Muscle layer of duodenum (tissue), 2 donors: ENCODE measurements at regions not wholly inside any gene's neighbourhood (a gene's known extent, or its start where the extent isn't known, plus 50 kb on each side); places are given as distances from the start of the nearest gene placed in this dataset.

ENCODE experiments used
- H3K27ac ChIP-seq: one replicate; pipeline ENCODE4 v1.7.0; 2013; ENCODE audit warnings: mild to moderate bottlenecking, low read length
- H3K27me3 ChIP-seq: one replicate; pipeline ENCODE4 v1.7.0; 2013; ENCODE audit warnings: low read depth, mild to moderate bottlenecking, control low read depth, low read length
- H3K36me3 ChIP-seq, 2 donors: one replicate each; pipeline ENCODE4 v1.7.0; 2013; ENCODE audit warnings: low read length in 2 of 2, control low read depth in 1 of 2, mild to moderate bottlenecking in 1 of 2; ENCODE audit not compliant: insufficient read depth in 2 of 2, control insufficient read depth in 1 of 2
- H3K4me1 ChIP-seq, 2 donors: one replicate each; pipeline ENCODE4 v1.7.0; 2013; ENCODE audit warnings: low read length in 2 of 2, mild to moderate bottlenecking in 2 of 2, control low read depth in 1 of 2, moderate library complexity in 1 of 2; ENCODE audit not compliant: insufficient read depth in 2 of 2, control insufficient read depth in 1 of 2
- H3K4me3 ChIP-seq, 2 donors: one replicate each; pipeline ENCODE4 v1.7.0; 2013; ENCODE audit warnings: low read length in 2 of 2, low read depth in 1 of 2, mild to moderate bottlenecking in 1 of 2
- H3K9me3 ChIP-seq, 2 donors: one replicate each; pipeline ENCODE4 v1.7.0; 2013; ENCODE audit warnings: low read length in 2 of 2, control low read depth in 1 of 2, mild to moderate bottlenecking in 1 of 2; ENCODE audit not compliant: control insufficient read depth in 1 of 2
- donor health status: healthy.

DNA sequence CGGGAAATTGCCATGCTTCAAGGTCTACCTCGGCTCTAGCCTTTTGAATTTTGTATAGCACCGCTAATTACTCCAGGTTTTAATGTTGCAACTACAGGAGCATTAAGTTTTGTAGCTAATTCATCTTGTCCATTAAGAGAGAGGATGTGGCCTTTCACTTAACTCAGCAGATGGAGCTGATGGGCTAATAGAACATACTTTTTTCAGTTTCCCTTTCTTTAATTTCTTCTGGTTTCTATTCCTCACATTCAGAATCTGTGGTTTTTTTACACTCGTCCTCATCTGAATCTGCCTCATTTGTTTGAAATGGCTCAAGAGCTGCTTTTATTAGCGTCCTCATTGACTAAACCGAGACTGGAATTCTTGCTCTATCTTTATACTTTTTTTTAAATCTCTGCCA lies 2085.7 kb upstream of the C9orf72 start:
- no peaks in the 10 kb centered on the region for H3K36me3 ChIP-seq
- no peaks in the 10 kb centered on the region for H3K27me3 ChIP-seq
- H3K27ac ChIP-seq, result no peak overlapping the region
- H3K4me1 ChIP-seq, result no peaks in the 10 kb centered on the region
- H3K9me3 ChIP-seq, result no peaks in the 10 kb centered on the region
- no peak overlapping the region for H3K4me3 ChIP-seq

DNA sequence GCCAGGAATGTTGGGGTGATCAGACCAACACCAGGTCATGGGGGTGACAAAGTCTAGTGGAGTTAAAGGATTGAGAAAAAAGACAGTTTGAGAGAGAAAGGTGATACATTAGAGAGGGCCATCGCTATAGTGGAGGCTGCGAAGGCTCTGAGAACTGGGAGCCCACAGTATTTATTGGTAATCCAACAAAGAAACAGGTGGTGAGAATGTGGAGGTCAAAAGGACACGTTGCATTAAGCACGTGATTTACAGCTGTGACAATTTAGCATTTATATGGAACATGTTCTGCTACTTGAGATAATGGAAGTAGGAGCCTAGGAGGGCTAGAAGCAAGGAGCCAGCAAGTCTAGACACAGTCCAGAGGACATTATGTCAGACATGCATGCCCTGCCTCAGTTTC lies 2086.5 kb upstream of the C9orf72 start:
- no peaks in the 10 kb centered on the region for H3K36me3 ChIP-seq
- H3K27me3 ChIP-seq, result no peaks in the 10 kb centered on the region
- no peak overlapping the region for H3K4me3 ChIP-seq
- no peaks in the 10 kb centered on the region for H3K9me3 ChIP-seq
- H3K27ac ChIP-seq, result no peak overlapping the region
- no peaks in the 10 kb centered on the region for H3K4me1 ChIP-seq

GRCh38 chr9:29668732-29669131 lies 2095.5 kb upstream of the C9orf72 start:
- Histone ChIP-seq H3K9me3 (no peaks in the 10 kb centered on the region), H3K27me3 (no peaks in the 10 kb centered on the region), H3K36me3 (no peaks in the 10 kb centered on the region), H3K4me1 (no peaks in the 10 kb centered on the region), H3K4me3 (no peak overlapping the region), H3K27ac (no peak overlapping the region)

DNA sequence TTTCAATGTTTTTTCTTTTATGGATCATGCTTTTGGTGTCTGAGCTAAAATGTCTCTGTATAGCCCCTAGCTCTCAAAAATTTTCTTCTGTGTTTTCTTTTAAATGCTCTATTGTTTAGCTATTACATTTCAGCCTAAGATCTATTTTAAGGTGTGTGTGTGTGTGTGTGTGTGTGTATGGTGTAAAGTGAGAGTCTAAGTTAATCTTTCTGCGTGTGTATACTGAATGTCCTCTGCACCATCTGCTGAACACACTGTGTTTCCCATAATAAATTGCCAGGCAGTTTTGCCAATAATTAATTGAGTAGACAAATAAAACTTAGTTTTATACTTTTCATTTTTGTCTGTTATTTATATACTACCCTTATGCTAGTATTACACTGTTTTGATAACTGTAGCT lies 2096.3 kb upstream of the C9orf72 start:
- no peaks in the 10 kb centered on the region for H3K27me3 ChIP-seq
- H3K36me3 ChIP-seq, result no peaks in the 10 kb centered on the region
- H3K4me3 ChIP-seq, result no peak overlapping the region
- no peaks in the 10 kb centered on the region for H3K9me3 ChIP-seq
- H3K4me1 ChIP-seq, result no peaks in the 10 kb centered on the region
- no peak overlapping the region for H3K27ac ChIP-seq

GRCh38 chr9:29685531-29685930 lies 2112.2 kb upstream of the C9orf72 start:
- H3K27me3 ChIP-seq, result no peaks in the 10 kb centered on the region
- H3K27ac ChIP-seq, result no peak overlapping the region
- H3K9me3 ChIP-seq, result no peaks in the 10 kb centered on the region
- no peaks in the 10 kb centered on the region for H3K4me1 ChIP-seq
- no peaks in the 10 kb centered on the region for H3K36me3 ChIP-seq
- H3K4me3 ChIP-seq, result no peak overlapping the region

DNA sequence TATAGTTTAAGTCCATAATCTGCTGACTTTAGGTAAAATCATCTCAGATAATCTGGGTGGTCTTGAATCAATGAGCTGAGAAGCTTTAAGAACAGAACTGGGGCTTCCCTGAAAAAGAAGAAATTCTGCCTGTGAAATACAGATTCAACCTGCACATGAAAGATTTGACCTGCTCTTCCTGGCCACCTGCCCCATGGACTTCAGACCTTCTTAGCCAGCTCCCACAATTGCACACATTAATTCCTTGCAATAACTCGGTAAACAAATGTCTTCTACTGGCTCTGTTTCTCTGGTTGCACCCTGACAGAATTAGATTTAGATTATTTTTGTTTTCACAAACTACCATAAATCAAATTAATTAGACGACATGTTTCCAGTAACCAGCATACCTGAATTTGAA lies 2117.9 kb upstream of the C9orf72 start:
- Histone ChIP-seq H3K27ac (no peak overlapping the region), H3K4me3 (no peak overlapping the region), H3K36me3 (no peaks in the 10 kb centered on the region), H3K4me1 (no peaks in the 10 kb centered on the region), H3K9me3 (peaks cover 0 to 9% of the 10 kb centered on the region in 2 donors), H3K27me3 (no peaks in the 10 kb centered on the region)

DNA sequence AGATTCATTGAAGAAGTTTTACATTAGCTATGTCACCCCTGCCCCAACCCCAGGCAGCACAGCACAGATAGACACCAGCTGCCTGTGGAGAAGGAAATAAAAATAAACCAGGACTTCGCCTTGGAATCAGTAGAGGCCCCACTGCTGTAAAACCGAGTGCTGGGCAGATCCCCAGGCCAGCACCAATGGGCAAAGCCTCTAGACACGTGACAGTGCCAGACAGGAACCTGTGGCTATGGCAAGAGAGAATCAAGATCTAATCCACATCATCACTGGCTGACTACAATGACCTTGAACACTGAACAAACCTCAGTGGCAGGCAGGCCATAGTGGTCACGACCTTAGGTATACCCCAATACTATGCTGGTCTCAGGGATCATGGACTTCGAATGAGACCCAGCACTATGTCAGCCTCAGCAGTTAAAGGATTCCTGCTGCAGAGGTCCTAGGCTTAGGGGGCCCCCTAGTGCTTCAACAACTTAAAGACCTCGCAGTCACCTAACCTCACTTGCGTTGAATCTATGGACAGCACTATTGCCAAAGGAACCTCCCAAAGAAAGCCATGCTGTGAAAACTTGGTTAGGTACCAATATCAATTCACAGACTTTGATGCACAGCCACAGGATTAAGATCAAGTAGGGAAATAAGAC lies 2118.6 kb upstream of the C9orf72 start:
- Histone ChIP-seq H3K27ac (no peak overlapping the region), H3K9me3 (peaks cover 0 to 9% of the 10 kb centered on the region in 2 donors), H3K4me3 (no peak overlapping the region), H3K36me3 (no peaks in the 10 kb centered on the region), H3K4me1 (no peaks in the 10 kb centered on the region), H3K27me3 (no peaks in the 10 kb centered on the region)

GRCh38 chr9:29697011-29697410 lies 2123.7 kb upstream of the C9orf72 start:
- Histone ChIP-seq H3K4me3 (no peak overlapping the region), H3K4me1 (no peaks in the 10 kb centered on the region), H3K36me3 (no peaks in the 10 kb centered on the region), H3K27me3 (no peaks in the 10 kb centered on the region), H3K27ac (no peak overlapping the region), H3K9me3 (peaks cover 0 to 5% of the 10 kb centered on the region in 2 donors)

DNA sequence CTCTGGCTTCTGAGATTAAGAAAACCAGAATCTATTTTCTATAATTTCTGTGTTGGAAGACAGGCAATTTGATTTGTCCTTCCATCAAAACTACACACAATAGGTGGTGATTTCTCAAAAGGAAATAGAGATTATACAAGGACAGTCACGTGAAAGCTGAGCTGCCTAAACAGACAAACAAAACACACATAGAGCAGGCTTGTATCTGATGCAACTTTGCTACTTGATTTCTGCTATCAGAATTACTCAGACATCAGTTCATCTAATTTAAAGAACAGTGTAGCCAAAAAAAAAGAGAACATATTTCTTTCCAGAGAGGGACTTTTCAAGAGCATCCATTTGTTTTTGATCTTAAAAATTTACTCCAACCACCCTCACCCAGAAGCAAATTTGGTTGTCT lies 2128.3 kb upstream of the C9orf72 start:
- no peaks in the 10 kb centered on the region for H3K36me3 ChIP-seq
- no peak overlapping the region for H3K27ac ChIP-seq
- H3K4me3 ChIP-seq, result no peak overlapping the region
- H3K4me1 ChIP-seq, result no peaks in the 10 kb centered on the region
- no peaks in the 10 kb centered on the region for H3K27me3 ChIP-seq
- H3K9me3 ChIP-seq, result no peaks in the 10 kb centered on the region

DNA sequence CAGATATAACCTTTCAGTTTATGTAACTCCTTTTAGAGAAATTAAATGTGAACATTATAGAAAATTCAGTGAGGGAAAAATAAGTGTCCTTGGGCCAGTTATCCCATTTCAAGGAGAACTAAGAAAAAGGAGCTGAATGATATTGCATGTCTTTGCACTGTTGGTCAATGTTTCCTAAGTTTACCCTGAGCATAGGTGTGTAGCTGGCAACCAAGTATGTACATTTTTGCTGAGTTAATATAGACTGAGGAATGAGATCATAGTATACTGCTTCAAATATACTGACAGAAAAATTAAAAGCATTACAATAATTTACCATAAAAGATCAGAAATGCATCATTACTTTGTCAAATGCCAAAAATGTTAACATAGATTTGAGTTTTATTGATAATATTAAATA lies 2128.7 kb upstream of the C9orf72 start:
- H3K4me1 ChIP-seq, result no peaks in the 10 kb centered on the region
- no peak overlapping the region for H3K4me3 ChIP-seq
- H3K9me3 ChIP-seq, result no peaks in the 10 kb centered on the region
- H3K27me3 ChIP-seq, result no peaks in the 10 kb centered on the region
- H3K27ac ChIP-seq, result no peak overlapping the region
- no peaks in the 10 kb centered on the region for H3K36me3 ChIP-seq

- Histone ChIP-seq H3K27ac (no peak overlapping the region), H3K9me3 (no peaks in the 10 kb centered on the region), H3K4me1 (no peaks in the 10 kb centered on the region), H3K4me3 (no peak overlapping the region), H3K27me3 (no peaks in the 10 kb centered on the region), H3K36me3 (no peaks in the 10 kb centered on the region)
These were observed 2141.6 kb upstream of the C9orf72 start for GRCh38 chr9:29714860-29715259.

GRCh38 chr9:29717631-29718030 lies 2144.3 kb upstream of the C9orf72 start:
- H3K4me1 ChIP-seq, result no peaks in the 10 kb centered on the region
- H3K9me3 ChIP-seq, result no peaks in the 10 kb centered on the region
- H3K36me3 ChIP-seq, result no peaks in the 10 kb centered on the region
- no peaks in the 10 kb centered on the region for H3K27me3 ChIP-seq
- H3K27ac ChIP-seq, result no peak overlapping the region
- no peak overlapping the region for H3K4me3 ChIP-seq
